IMR-90 (cell line): ENCODE measurements at regions not wholly inside any gene's neighbourhood (a gene's known extent, or its start where the extent isn't known, plus 50 kb on each side); places are given as distances from the start of the nearest gene placed in this dataset.

Experiments used
- ATAC-seq: fragments of 200-7000 bp; cut with Tn5 transposase; 2 replicates; pipeline ENCODE4 v1.9.1; 2020; ENCODE audit warnings: low read depth, mild to moderate bottlenecking, moderate library complexity
- BruUV-seq: library from RNA; stranded (reverse); fragments of 400-500 nt; replicated peaks from 2 replicates; lab custom pipeline; 2021; lab: Mats Ljungman, UMichigan
- CTCF ChIA-PET: fragments of 300-600 bp; formaldehyde crosslinking; extraction: SDS; loops from one replicate; lab custom pipeline; 2021; ENCODE audit warnings: antibody characterized with exemption; lab: Yijun Ruan, JAX
- POLR2A ChIA-PET: fragments of 300-600 bp; sonication (Branson Sonifier 250); formaldehyde crosslinking; loops from one replicate; lab custom pipeline; 2022; ENCODE audit warnings: antibody characterized with exemption; ENCODE audit not compliant: unreplicated experiment; lab: Charles Lee
- DNase-seq: peaks from one replicate; pipeline ENCODE4 v3.0.0; 2013
- H2AFZ ChIP-seq: replicated peaks from 2 replicates; pipeline ENCODE3; 2013; ENCODE audit warnings: low read length, mild to moderate bottlenecking; ENCODE audit not compliant: poor library complexity
- H2AK5ac ChIP-seq: 2 replicates; pipeline ENCODE4 v1.6.1; 2013; ENCODE audit warnings: low read depth, low read length, inconsistent platforms
- H2AK9ac ChIP-seq: replicated peaks from 2 replicates; pipeline ENCODE3; 2013; ENCODE audit warnings: mild to moderate bottlenecking, low read depth, low read length, moderate library complexity; ENCODE audit not compliant: poor library complexity
- H2BK120ac ChIP-seq: 2 replicates; pipeline ENCODE4 v1.6.1; 2013; ENCODE audit warnings: low read depth, low read length, inconsistent platforms
- H2BK15ac ChIP-seq: 3 replicates; pipeline ENCODE4 v1.6.1; 2013; ENCODE audit warnings: low read depth, low read length, inconsistent platforms
- H2BK20ac ChIP-seq: 2 replicates; pipeline ENCODE4 v1.6.1; 2013; ENCODE audit warnings: low read depth, mild to moderate bottlenecking, inconsistent platforms, low read length, moderate library complexity
- H2BK5ac ChIP-seq: 2 replicates; pipeline ENCODE4 v1.6.1; 2013; ENCODE audit warnings: mild to moderate bottlenecking, low read depth, low read length, inconsistent platforms; ENCODE audit not compliant: poor library complexity, severe bottlenecking
- H3K14ac ChIP-seq: replicated peaks from 2 replicates; pipeline ENCODE4 v1.6.1; 2013; ENCODE audit warnings: low read depth, low read length, inconsistent platforms
- H3K18ac ChIP-seq: 2 replicates; pipeline ENCODE4 v1.6.1; 2013; ENCODE audit warnings: low read depth, low read length, control low read depth
- H3K23ac ChIP-seq: 2 replicates; pipeline ENCODE4 v1.6.1; 2013; ENCODE audit warnings: low read depth, low read length, inconsistent platforms
- H3K27ac ChIP-seq: 2 replicates; pipeline ENCODE4 v1.5.1; 2013; ENCODE audit warnings: mild to moderate bottlenecking, control low read depth, low read length; ENCODE audit not compliant: insufficient read depth
- H3K27me3 ChIP-seq: 2 replicates; pipeline ENCODE4 v1.6.1; 2013; ENCODE audit warnings: low read length; ENCODE audit not compliant: control insufficient read depth, insufficient read depth
- H3K36me3 ChIP-seq: 2 replicates; pipeline ENCODE4 v1.6.1; 2013; ENCODE audit warnings: low read length, mixed read lengths; ENCODE audit not compliant: control insufficient read depth, insufficient read depth
- H3K4ac ChIP-seq: 2 replicates; pipeline ENCODE4 v1.6.1; 2013; ENCODE audit warnings: low read depth, low read length, inconsistent platforms
- H3K4me1 ChIP-seq: 2 replicates; pipeline ENCODE4 v1.6.1; 2013; ENCODE audit warnings: low read length, mixed read lengths; ENCODE audit not compliant: control insufficient read depth, insufficient read depth
- H3K4me2 ChIP-seq: 2 replicates; pipeline ENCODE4 v1.6.1; 2013; ENCODE audit warnings: low read depth, mild to moderate bottlenecking, control low read depth, low read length, moderate library complexity
- H3K4me3 ChIP-seq: 2 replicates; pipeline ENCODE4 v1.5.1; 2013; ENCODE audit warnings: low read depth, mild to moderate bottlenecking, control low read depth, low read length, moderate library complexity; ENCODE audit not compliant: insufficient read depth
- H3K56ac ChIP-seq: 2 replicates; pipeline ENCODE4 v1.6.1; 2013; ENCODE audit warnings: low read length, inconsistent platforms; ENCODE audit not compliant: insufficient read depth; ENCODE audit errors: extremely low read depth
- H3K79me1 ChIP-seq, 2 experiments: 2 replicates each; pipeline ENCODE4 v1.6.1; 2013; ENCODE audit warnings: low read length in 2 of 2, inconsistent platforms in 1 of 2, low read depth in 1 of 2
- H3K9ac ChIP-seq: 2 replicates; pipeline ENCODE4 v1.6.1; 2013; ENCODE audit warnings: low read depth, low read length, control low read depth
- H3K9me1 ChIP-seq: 2 replicates; pipeline ENCODE4 v1.6.1; 2013; ENCODE audit warnings: low read length, inconsistent platforms; ENCODE audit not compliant: insufficient read depth
- H3K9me3 ChIP-seq: 2 replicates; pipeline ENCODE4 v1.6.1; 2013; ENCODE audit warnings: low read length; ENCODE audit not compliant: control insufficient read depth, insufficient read depth
- H4K20me1 ChIP-seq: 2 replicates; pipeline ENCODE4 v1.6.1; 2013; ENCODE audit warnings: low read length, inconsistent platforms; ENCODE audit not compliant: insufficient read depth
- H4K5ac ChIP-seq: 2 replicates; pipeline ENCODE4 v1.6.1; 2013; ENCODE audit warnings: mild to moderate bottlenecking, low read depth, low read length, control low read depth
- H4K8ac ChIP-seq, 2 experiments: 2 replicates each; pipeline ENCODE4 v1.6.1; 2013; ENCODE audit warnings: low read depth in 2 of 2, low read length in 2 of 2, control low read depth in 1 of 2, inconsistent platforms in 1 of 2
- H4K91ac ChIP-seq: 2 replicates; pipeline ENCODE4 v1.6.1; 2013; ENCODE audit warnings: low read depth, low read length, inconsistent platforms; ENCODE audit not compliant: insufficient read depth
- BHLHE40 ChIP-seq: fragments of 150-350 bp; IDR thresholded peaks from 2 replicates; pipeline ENCODE4 v1.6.1; 2016; ENCODE audit warnings: mild to moderate bottlenecking, low read depth, low read length
- CEBPB ChIP-seq: IDR thresholded peaks from 2 replicates; pipeline ENCODE4 v1.6.1; 2012; ENCODE audit warnings: low read depth, low read length, improper control_type of control experiment
- CHD1 ChIP-seq: IDR thresholded peaks from 2 replicates; pipeline ENCODE4 v1.6.1; 2012; ENCODE audit warnings: low read depth, low read length, improper control_type of control experiment
- FOS ChIP-seq: fragments of 150-350 bp; IDR thresholded peaks from 2 replicates; pipeline ENCODE4 v1.6.1; 2016; ENCODE audit warnings: low read depth, low read length
- MAFK ChIP-seq: IDR thresholded peaks from 2 replicates; pipeline ENCODE4 v1.6.1; 2012; ENCODE audit warnings: low read depth, low read length, improper control_type of control experiment
- MAZ ChIP-seq: IDR thresholded peaks from 2 replicates; pipeline ENCODE4 v1.6.1; 2012; ENCODE audit warnings: low read depth, mild to moderate bottlenecking, low read length, improper control_type of control experiment, moderate library complexity, borderline replicate concordance
- MXI1 ChIP-seq: IDR thresholded peaks from 2 replicates; pipeline ENCODE4 v1.6.1; 2012; ENCODE audit warnings: low read depth, mild to moderate bottlenecking, low read length, moderate library complexity, borderline replicate concordance
- NFE2L2 ChIP-seq: fragments of 150-350 bp; IDR thresholded peaks from 2 replicates; pipeline ENCODE4 v1.6.1; 2016; ENCODE audit warnings: low read depth, mild to moderate bottlenecking, low read length
- POLR2A ChIP-seq: IDR thresholded peaks from 2 replicates; pipeline ENCODE4 v1.6.1; 2012; ENCODE audit warnings: mild to moderate bottlenecking, low read depth, low read length
- RAD21 ChIP-seq: IDR thresholded peaks from 2 replicates; pipeline ENCODE4 v1.6.1; 2012; ENCODE audit warnings: low read length, improper control_type of control experiment
- RCOR1 ChIP-seq: IDR thresholded peaks from 2 replicates; pipeline ENCODE4 v1.6.1; 2012; ENCODE audit warnings: mild to moderate bottlenecking, low read length, improper control_type of control experiment; ENCODE audit not compliant: insufficient replicate concordance
- RFX5 ChIP-seq: IDR thresholded peaks from 2 replicates; pipeline ENCODE4 v1.8.0; 2012; ENCODE audit warnings: low read depth, mild to moderate bottlenecking, low read length, moderate library complexity
- SMC3 ChIP-seq: fragments of 150-350 bp; IDR thresholded peaks from 2 replicates; pipeline ENCODE4 v1.6.1; 2016; ENCODE audit warnings: low read depth, mild to moderate bottlenecking, antibody characterized with exemption, low read length, moderate library complexity
- WGBS, 2 experiments: methylation state at CpG; one replicate each; pipeline versions ENCODE4 v1.1.5 to v1.1.7; 2013; ENCODE audit warnings: missing lambda C conversion rate in 2 of 2; ENCODE audit not compliant: insufficient read length in 1 of 2; ENCODE audit errors: extremely low coverage in 2 of 2; 5-methylcytosine and 5-hydroxymethylcytosine counted together
- dilution Hi-C: fragments of 300-500 bp; cut with HindIII; formaldehyde crosslinking; loops from one replicate; pipeline ENCODE4 v1.14.3; 2018; ENCODE audit warnings: low sequenced_read_pairs; ENCODE audit not compliant: unreplicated experiment
- in situ Hi-C: fragments of 300-500 bp; cut with MboI; formaldehyde crosslinking; loops from 3 replicates; pipeline ENCODE4 v1.14.3; 2019; ENCODE audit warnings: low sequenced_read_pairs, inconsistent platforms, mixed read lengths
- intact Hi-C: fragments of 100-400 bp; cut with micrococcal nuclease; formaldehyde crosslinking; loops from 2 replicates; pipeline ENCODE4 v1.10.0; 2022
- TF ChIP-seq, protein P1 (sequence below): fragments of 150-350 bp; IDR thresholded peaks from 2 replicates; pipeline ENCODE4 v1.6.1; 2016; ENCODE audit warnings: low read depth, mild to moderate bottlenecking, low read length, moderate library complexity, borderline replicate concordance
- TF ChIP-seq, protein P2 (sequence below): fragments of 150-350 bp; IDR thresholded peaks from 2 replicates; pipeline ENCODE4 v1.6.1; 2017; ENCODE audit warnings: mild to moderate bottlenecking, antibody characterized with exemption, low read length, low read depth
- TF ChIP-seq, protein P3 (sequence below): conservative IDR thresholded peaks from 2 replicates; pipeline ENCODE4 v1.5.1; 2012; ENCODE audit warnings: mild to moderate bottlenecking, low read depth, low read length, improper control_type of control experiment

DNA sequence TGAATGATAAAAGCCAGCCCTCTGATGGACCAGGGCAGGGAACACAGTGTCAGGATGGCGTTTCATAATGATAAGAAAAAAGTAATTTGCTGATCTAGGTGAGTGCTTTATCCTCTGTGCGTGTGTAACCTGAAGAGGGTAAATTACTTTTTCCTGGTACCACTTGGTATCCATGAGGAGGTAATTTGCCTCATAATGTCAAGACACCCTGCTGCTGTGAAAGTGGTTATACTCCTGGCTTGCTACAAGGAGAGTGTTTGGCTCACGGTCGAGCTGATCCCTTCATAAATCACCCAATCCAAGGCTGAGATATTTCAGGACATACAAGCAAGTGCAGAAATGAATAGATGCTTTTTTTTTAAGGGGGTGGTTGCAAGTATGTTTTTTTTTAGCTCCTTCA is 207.2 kb upstream of the PGR start:
- Histone ChIP-seq H3K79me1 (no peaks in the 10 kb centered on the region), H4K91ac (no peak overlapping the region), H3K18ac (no peak overlapping the region), H4K8ac (no peak overlapping the region), H3K4me2 (no peak overlapping the region), H3K23ac (no peak overlapping the region), H4K20me1 (no peaks in the 10 kb centered on the region), H2BK120ac (no peak overlapping the region), H3K9ac (no peak overlapping the region), H2AK5ac (no peak overlapping the region), H3K14ac (no peak overlapping the region), H3K4me3 (no peak overlapping the region), H3K9me3 (no peaks in the 10 kb centered on the region), H3K4ac (no peak overlapping the region), H3K36me3 (no peaks in the 10 kb centered on the region), H3K27ac (no peak overlapping the region), H4K5ac (no peak overlapping the region), H3K4me1 (no peaks in the 10 kb centered on the region), H3K56ac (no peak overlapping the region), H2AK9ac (no peak overlapping the region), H2BK15ac (no peak overlapping the region), H2BK5ac (no peak overlapping the region), H3K9me1 (no peaks in the 10 kb centered on the region), H2BK20ac (no peak overlapping the region), H2AFZ (no peak overlapping the region), H3K27me3 (no peaks in the 10 kb centered on the region; the same call in 1 of the 2 replicates)
- CTCF ChIA-PET, result no interaction called here
- BruUV-seq, result no TSS peak
- no peak for DNase-seq
- intact Hi-C loops, result no loop called here
- no peak for ATAC-seq
- in situ Hi-C loops, result no loop called here
- TF ChIP-seq MAFK (no peak), CEBPB (no peak), FOS (no peak), POLR2A (no peak), CHD1 (no peak), RFX5 (no peak), NFE2L2 (no peak), MAZ (no peak), BHLHE40 (no peak), MXI1 (no peak), RAD21 (no peak), RCOR1 (no peak), SMC3 (no peak)
- TF ChIP-seq, protein P1, sequence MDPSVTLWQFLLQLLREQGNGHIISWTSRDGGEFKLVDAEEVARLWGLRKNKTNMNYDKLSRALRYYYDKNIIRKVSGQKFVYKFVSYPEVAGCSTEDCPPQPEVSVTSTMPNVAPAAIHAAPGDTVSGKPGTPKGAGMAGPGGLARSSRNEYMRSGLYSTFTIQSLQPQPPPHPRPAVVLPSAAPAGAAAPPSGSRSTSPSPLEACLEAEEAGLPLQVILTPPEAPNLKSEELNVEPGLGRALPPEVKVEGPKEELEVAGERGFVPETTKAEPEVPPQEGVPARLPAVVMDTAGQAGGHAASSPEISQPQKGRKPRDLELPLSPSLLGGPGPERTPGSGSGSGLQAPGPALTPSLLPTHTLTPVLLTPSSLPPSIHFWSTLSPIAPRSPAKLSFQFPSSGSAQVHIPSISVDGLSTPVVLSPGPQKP, result no peak
- TF ChIP-seq, protein P2, sequence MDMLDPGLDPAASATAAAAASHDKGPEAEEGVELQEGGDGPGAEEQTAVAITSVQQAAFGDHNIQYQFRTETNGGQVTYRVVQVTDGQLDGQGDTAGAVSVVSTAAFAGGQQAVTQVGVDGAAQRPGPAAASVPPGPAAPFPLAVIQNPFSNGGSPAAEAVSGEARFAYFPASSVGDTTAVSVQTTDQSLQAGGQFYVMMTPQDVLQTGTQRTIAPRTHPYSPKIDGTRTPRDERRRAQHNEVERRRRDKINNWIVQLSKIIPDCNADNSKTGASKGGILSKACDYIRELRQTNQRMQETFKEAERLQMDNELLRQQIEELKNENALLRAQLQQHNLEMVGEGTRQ, result no peak
- TF ChIP-seq, protein P3, sequence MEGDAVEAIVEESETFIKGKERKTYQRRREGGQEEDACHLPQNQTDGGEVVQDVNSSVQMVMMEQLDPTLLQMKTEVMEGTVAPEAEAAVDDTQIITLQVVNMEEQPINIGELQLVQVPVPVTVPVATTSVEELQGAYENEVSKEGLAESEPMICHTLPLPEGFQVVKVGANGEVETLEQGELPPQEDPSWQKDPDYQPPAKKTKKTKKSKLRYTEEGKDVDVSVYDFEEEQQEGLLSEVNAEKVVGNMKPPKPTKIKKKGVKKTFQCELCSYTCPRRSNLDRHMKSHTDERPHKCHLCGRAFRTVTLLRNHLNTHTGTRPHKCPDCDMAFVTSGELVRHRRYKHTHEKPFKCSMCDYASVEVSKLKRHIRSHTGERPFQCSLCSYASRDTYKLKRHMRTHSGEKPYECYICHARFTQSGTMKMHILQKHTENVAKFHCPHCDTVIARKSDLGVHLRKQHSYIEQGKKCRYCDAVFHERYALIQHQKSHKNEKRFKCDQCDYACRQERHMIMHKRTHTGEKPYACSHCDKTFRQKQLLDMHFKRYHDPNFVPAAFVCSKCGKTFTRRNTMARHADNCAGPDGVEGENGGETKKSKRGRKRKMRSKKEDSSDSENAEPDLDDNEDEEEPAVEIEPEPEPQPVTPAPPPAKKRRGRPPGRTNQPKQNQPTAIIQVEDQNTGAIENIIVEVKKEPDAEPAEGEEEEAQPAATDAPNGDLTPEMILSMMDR, result no peak
- dilution Hi-C loops, result no loop called here
- WGBS, 2 experiments, result no CpG with 5 or more reads among the region's 4 CpGs
- POLR2A ChIA-PET, result no interaction called here
